GM21360 (cell line): ENCODE measurements at regions not wholly inside any gene's neighbourhood (a gene's known extent, or its start where the extent isn't known, plus 50 kb on each side); places are given as distances from the start of the nearest gene placed in this dataset.
"Not testable (repeated sequence)": the region's sequence is repeated elsewhere in the genome, so short reads cannot be mapped to it uniquely, and the experiment has no call there.

ENCODE experiments used
- ATAC-seq: cut with Tn5 transposase; IDR thresholded peaks from one replicate; pipeline ENCODE4 v1.9.1; 2021; ENCODE audit warnings: mild to moderate bottlenecking, moderate library complexity; ENCODE audit not compliant: unreplicated experiment

GRCh38 chr2:221929259-221929658, 357.2 kb upstream of the EPHA4 start:
- no peak for ATAC-seq

DNA sequence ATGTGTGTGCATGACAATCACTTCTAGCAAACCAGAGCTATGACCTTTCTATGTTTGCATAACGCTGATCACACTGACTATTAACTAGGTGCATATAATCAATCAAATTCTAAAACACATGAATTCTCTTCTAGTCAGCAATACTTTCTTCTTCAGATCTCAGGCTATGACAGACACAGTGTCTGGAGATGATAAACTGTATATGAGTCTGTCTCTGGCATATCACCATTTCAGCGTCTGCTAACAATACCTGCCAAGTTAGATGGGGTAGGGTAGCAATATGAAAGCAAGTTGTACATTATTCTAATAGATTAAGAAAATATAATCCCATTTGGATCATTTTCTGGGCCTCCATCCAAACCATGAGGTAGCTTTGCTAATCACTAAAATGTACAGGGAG, 354.2 kb upstream of the EPHA4 start:
- no peak for ATAC-seq

GRCh38 chr2:221924576-221924975, 352.5 kb upstream of the EPHA4 start:
- ATAC-seq: no peak

DNA sequence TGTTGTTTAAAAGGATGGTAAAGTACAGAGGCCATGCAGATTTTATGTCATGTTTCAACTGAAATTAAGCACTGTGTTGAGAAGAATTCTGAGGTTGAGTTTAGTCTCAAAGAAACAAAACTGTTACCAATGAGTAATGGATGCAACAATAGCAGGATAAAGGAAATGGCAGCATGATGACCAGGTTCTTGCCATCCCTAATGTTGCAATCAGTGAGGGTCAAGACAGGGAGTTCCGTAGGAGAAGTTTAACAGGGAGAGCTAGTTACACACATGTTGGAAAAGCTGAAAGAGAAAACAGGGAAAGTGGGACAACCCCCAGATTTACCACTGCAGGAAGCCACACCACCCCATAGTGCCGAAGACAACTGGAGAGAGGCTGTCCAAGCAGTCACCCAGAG, 343.8 kb upstream of the EPHA4 start:
- no peak for ATAC-seq

DNA sequence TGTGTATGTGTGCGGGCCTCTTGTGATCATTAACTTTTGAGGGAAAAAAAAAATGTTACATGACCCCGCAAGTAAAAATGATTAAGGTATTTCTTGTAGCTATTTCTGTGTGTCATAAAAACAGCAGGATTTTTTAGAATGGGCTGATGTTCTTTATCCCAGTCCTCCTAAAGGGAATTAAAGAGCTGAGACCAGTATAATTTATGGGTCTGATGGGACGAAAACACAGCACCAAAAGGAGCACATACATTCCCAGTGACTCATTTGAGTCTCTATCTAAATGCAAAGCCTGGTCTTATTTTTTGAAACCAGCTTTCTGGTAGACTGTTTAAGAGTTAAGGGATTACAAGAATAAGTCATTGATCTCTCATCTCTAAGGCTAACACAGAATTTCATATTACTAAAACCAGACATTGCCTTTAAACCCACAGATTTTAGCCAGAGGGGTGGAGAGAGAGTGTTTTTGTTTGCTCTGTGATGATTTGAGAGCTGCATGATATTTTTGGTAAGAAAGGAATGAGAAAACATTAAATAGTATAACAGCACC, 342.3 kb upstream of the EPHA4 start:
- no peak for ATAC-seq

DNA sequence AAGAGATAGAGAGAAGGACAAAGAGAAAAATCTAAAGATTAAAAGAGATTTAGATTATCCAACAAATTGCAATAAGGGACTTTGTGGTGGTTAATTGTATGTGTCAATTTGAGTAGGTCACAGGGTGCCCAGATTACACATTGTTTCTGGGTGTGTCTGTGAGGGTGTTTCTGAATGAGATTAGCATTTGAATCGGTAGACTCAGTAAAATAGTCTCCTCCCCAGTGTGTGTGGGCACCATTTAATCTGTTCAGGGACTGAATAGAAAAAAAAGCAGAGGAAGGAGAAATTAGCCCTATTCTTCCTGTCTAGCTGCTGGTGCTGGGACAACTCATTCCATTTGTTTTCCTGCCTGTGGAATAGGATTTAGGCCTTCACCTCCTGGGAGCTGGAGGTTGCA, 339.8 kb upstream of the EPHA4 start:
- ATAC-seq: no peak

DNA sequence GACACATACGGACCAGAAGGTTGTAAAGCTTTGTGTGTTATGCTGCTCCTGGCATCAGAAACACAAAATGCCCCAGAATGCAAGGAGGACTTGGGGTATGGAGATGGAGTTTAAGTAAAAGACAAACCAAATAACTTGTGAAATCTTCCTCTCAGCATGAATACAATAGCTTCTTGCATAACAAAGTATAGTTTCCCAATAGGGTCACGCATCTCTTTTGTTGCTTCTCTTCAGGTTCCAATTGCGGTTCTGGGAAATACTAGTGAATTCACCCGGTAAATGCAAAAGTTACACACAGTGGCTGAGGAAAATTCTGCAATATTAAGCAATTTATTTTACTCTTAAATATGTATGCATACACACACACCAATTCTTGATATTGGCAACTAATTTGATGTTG, 339.2 kb upstream of the EPHA4 start:
- no peak for ATAC-seq

DNA sequence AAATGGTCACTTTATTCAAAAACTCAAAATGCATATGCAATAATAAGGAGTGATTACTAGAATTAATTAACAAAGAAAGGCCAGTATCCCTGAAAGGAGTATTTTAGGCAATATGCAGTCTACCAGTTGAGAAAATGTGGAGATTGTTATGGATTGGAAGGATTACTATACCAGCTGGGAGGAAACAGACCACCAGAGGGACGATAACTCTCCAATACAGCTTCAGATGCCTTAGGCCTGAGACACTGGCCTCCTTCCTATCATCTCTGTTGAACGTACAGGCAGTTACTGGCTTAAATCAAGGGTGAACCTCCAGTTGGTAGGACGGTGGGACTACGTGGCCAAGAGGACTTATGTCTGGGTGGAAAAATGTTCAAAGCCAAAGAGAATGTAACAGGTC, 336.4 kb upstream of the EPHA4 start:
- no peak for ATAC-seq

DNA sequence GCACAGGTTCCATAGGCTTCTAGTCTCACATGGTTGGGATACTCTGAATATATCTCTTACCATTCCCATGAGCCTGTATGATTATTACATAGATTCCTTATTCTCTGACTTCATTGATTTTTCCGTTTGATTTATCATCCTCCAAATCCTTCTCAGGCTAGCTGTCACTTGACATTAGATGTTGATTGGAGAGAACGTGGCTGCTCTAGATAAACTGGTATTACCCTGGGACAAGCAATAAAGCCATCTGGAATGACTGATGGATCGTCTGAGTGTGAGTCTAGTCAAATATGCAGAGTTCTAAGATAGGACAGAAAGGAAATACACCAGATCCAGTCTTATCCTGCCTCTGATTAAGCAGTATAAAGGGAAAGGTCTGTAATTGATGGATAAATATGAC, 325.6 kb upstream of the EPHA4 start:
- ATAC-seq: no peak

GRCh38 chr2:221896505-221897151, 324.5 kb upstream of the EPHA4 start:
- no peak for ATAC-seq

DNA sequence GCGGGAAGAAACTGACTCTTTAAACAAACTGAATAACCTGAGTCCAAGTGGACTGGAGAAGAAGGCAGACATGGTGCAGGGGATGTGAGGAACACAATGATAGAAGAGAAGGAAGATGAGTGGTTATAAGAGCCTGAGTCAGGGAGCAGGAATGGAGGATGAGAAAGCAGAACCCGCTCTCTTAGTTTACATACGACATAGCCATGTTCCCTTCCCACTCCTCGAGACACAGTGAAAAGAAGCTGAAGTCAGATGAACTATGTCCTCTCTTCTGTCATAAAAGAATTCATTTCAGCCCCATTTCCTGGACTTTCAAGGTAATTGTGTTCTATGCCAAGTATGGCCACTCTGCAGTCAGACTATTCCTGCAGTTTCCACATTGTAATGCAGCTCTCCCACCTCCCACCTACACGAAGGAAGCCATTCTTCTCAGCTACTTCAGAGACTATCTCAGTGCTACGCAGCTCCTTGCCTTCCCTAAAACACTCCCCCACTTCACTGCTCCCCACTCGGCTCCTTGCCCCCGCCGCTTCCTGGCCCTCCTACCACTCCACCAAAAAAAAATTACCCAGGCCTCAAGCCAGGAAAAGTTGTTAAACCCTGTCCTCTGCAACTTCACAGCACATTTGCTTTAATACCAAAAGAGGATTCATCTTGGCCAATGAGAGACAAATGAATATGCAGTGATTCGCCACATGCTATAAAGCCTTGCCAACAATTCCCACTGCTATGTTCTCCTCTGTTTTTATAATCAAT, 323.4 kb upstream of the EPHA4 start:
- no peak for ATAC-seq

GRCh38 chr2:221893501-221893900, 321.4 kb upstream of the EPHA4 start:
- no peak for ATAC-seq

DNA sequence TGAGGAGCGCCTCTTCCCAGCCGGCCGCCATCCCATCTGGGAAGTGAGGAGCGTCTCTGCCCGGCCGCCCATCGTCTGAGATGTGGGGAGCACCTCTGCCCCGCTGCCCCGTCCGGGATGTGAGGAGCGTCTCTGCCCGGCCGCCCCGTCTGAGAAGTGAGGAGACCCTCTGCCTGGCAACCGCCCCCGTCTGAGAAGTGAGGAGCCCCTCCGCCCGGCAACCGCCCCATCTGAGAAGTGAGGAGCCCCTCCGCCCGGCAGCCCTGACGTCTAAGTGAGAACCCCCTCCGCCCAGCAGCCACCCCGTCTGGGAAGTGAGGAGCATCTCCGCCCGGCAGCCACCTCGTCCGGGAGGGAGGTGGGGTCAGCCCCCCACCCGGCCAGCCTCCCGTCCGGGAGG, 319.9 kb upstream of the EPHA4 start:
- ATAC-seq: not testable (repeated sequence)

DNA sequence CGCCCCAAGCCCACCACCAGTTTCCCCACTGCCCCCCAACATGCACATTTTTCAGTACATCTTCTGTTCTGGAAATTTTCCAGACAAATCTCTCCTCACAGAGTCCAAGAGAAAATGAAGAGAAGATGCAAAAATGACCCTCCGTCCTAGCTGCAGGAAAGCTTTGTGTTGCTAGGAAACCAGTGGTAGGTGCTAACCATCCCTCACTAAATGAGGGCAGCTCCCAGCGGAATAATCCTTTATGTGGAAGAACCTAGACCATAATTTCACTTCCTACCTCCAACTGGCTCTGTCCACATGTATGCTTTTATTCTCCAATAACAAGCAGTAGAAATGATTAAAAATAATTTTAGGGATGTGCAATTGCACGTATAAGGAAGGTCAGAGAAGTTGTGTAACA, 311.9 kb upstream of the EPHA4 start:
- ATAC-seq: no peak

DNA sequence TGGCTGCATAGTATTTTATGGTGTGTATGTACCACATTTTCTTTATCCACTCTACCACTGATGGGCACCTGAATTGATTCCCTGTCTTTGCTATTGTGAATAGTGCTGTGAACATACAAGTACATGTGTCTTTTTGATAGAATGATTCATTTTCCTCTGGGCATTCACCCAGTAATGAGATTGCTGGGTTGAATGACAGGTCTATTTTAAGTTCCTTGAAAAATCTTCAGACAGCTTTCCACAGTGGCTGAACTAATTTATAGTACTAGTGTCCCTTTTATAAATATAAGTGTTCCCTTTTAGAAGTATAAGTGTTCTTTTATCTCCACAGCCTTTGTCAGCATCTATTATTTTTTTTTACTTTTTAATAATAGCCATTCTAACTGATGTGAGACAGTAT, 303.9 kb upstream of the EPHA4 start:
- ATAC-seq: no peak

GRCh38 chr2:221874444-221874843, 302.3 kb upstream of the EPHA4 start:
- no peak for ATAC-seq

DNA sequence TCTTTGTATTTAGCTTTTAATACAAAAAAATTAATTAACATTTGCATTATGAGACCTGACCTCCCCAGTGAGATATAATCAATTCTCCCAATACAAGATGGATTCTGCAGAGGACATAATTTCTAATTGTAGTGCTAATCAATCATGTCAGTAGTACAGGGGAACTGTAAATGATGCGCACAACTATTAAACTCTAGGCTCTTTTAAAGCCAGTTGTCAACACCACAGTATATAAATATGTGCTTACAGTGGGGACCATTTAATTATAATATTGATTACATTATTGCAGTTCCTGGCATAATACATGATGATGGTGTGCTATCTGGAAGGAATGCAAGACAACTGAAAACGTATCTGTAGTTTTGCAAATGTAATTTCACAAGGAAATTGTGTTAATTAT, 285.6 kb upstream of the EPHA4 start:
- ATAC-seq: no peak

- no peak for ATAC-seq
Measured at GRCh38 chr2:221853297-221853696, 281.2 kb upstream of the EPHA4 start.

DNA sequence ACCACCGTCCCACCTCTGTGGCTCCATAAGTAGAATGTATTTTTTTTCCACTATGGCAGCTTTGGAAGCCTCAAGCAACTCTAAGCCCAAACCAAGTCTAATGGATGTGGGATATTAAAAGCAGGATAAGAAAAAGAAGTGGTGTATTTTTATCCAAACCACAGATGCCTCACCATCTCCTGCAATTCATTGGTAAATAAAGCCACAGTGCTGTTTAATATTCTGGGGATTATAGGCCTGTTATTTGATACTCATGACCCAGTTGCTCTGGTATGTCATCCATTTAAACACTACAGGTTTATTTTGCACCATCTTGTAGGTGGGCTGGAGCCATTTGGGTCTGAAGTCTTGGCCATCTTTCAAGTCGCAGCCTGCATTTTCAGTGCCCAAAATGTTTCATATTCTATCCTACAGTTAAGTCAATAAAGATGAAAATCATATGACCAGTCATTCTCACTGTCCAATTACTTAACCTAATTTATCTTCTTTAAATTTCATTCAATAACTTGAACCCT, 279.5 kb upstream of the EPHA4 start:
- ATAC-seq: no peak

- no peak for ATAC-seq
Measured at GRCh38 chr2:221850076-221850475, 278.0 kb upstream of the EPHA4 start.

DNA sequence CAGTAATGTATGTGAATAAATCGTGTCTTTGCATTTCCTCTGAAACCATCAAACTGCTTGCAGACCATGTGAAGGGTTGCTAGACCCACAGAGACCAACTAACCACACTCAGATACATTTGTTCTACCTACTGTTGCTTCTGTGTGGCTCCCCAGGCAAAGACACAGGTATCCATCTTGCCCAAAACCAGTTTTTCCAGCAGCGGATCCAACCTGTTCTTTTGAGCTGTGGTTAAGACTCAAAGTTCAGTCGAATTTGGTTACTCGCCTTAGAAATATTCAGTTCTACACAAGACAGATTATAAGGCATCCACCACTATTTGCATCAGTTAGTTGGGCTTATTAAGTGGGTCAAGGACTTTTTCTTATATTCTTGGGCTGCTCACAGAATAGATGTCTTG, 276.2 kb upstream of the EPHA4 start:
- ATAC-seq: no peak

DNA sequence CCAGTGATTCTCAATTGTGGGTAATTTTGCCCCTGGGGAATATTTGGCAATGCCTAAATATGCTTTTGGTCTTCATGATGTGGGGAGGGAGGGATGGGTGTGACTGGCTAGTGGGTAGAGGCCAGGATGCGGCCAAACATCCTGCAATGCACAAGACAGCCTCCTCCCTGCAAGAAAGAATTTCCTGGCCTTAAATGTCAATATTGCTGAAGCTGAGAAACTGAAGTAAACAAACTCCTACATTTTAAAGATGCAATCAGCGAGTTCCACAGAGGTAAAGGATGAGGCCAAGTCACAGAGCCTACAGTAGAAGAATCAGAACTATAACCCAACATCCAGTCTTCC, 272.9 kb upstream of the EPHA4 start:
- ATAC-seq: no peak
